Transverse colon (tissue), 4 donors: ENCODE measurements at regions not wholly inside any gene's neighbourhood (a gene's known extent, or its start where the extent isn't known, plus 50 kb on each side); places are given as distances from the start of the nearest gene placed in this dataset.
A peak's percentile ranks its signal among the peaks of the same experiment; 100 is the strongest.

Experiments
- DNase-seq: peaks from one replicate; pipeline ENCODE4 v3.0.0-alpha.2; 2019
- H3K27ac ChIP-seq, 4 donors: fragments of 200-600 bp; sonication (generic); 2 replicates each; pipeline ENCODE4 v1.5.1; 2016 to 2018; ENCODE audit warnings: inconsistent platforms in 4 of 4
- H3K27me3 ChIP-seq: fragments of 200-600 bp; sonication (generic); 2 replicates; pipeline ENCODE4 v1.5.1; 2017; ENCODE audit warnings: inconsistent platforms
- H3K36me3 ChIP-seq, 4 donors: fragments of 200-600 bp; sonication (generic); 2 replicates each; pipeline ENCODE4 v1.5.1; 2017 to 2019; ENCODE audit warnings: inconsistent platforms in 4 of 4
- H3K4me1 ChIP-seq, 4 donors: fragments of 200-600 bp; sonication (generic); 2 replicates each; pipeline ENCODE4 v1.5.1; 2017 to 2020; ENCODE audit warnings: inconsistent platforms in 4 of 4
- H3K4me3 ChIP-seq, 4 donors: fragments of 200-600 bp; sonication (generic); 1 replicate in 1 of 4; 2 replicates in 3 of 4; pipeline versions ENCODE4 v1.5.1 to v1.6.1; 2017 to 2019; ENCODE audit warnings: inconsistent platforms in 4 of 4
- H3K9me3 ChIP-seq, 2 donors: fragments of 200-600 bp; sonication (generic); 2 replicates each; pipeline ENCODE4 v1.5.1; 2017 to 2019; ENCODE audit warnings: inconsistent platforms in 2 of 2
- CTCF ChIP-seq, 5 experiments: fragments of 200-600 bp in 3 of 5; fragments of 450-650 bp in 2 of 5; sonication (generic) in 3 of 5; IDR thresholded peaks; 1 replicate in 2 of 5; 2 replicates in 3 of 5; pipeline ENCODE4 v1.5.1; 2016 to 2017; ENCODE audit warnings: antibody characterized with exemption in 5 of 5, inconsistent platforms in 3 of 5, mild to moderate bottlenecking in 2 of 5, moderate library complexity in 1 of 5
- EP300 ChIP-seq: sonication (generic); formaldehyde crosslinking; IDR thresholded peaks from one replicate; pipeline ENCODE4 v1.6.1; 2017; ENCODE audit warnings: antibody characterized with exemption, low read depth
- POLR2A ChIP-seq: fragments of 450-650 bp; IDR thresholded peaks from one replicate; pipeline ENCODE4 v1.6.1; 2016; ENCODE audit warnings: antibody characterized with exemption, mild to moderate bottlenecking, moderate library complexity
- POLR2AphosphoS5 ChIP-seq, 3 donors: sonication (generic); formaldehyde crosslinking; IDR thresholded peaks; one replicate each; pipeline ENCODE4 v1.6.1; 2016; ENCODE audit warnings: antibody characterized with exemption in 3 of 3
- WGBS, 2 donors: methylation state at CpG; one replicate each; pipeline ENCODE4 v1.1.5; 2018; ENCODE audit warnings: low coverage in 1 of 2; 5-methylcytosine and 5-hydroxymethylcytosine counted together
- in situ Hi-C, 4 donors: fragments of 200-750 bp; cut with MboI; loops; one replicate each; pipeline versions ENCODE4 v1.15.0 to v1.15.1; 2017; ENCODE audit warnings: low sequenced_read_pairs in 3 of 4, low pct_ligation_motif_present in 1 of 4, low pct_unique_long_range_greater_than_20kb in 1 of 4
- intact Hi-C: fragments of 100-400 bp; cut with DNase I; formaldehyde crosslinking; loops from one replicate; pipeline ENCODE4 v1.15.1; 2023; ENCODE audit warnings: low total_unique reads

- Histone ChIP-seq H3K9me3 (no peaks in the 10 kb centered on the region), H3K36me3 (no peaks in the 10 kb centered on the region), H3K27me3 (no peaks in the 10 kb centered on the region), H3K4me3 (no peak overlapping the region), H3K4me1 (peaks cover 3 to 38% (median 28%) of the 10 kb centered on the region in 4 donors), H3K27ac (no peak overlapping the region)
- intact Hi-C loops = no loop called here
- TF ChIP-seq CTCF (IDR thresholded peaks at IDR 0.05) (no peak), POLR2AphosphoS5 (IDR thresholded peaks at IDR 0.05) (no peak), EP300 (no peak), POLR2A (no peak)
- WGBS, 2 donors = 60 to 63% methylated on average over 2 to 6 of the region's 6 CpGs
- in situ Hi-C loops = no loop called here
- DNase-seq = no peak
Measured at GRCh38 chr3:57004229-57004628, 56.2 kb upstream of the SPATA12 start.

- in situ Hi-C loops = no loop called here
- no peak overlapping the region for H3K27ac ChIP-seq
Measured at GRCh38 chr3:57003676-57004075, 56.8 kb upstream of the SPATA12 start.

GRCh38 chr3:57001356-57001755 is 59.1 kb upstream of the SPATA12 start:
- H3K4me3 ChIP-seq = no peak overlapping the region
- intact Hi-C loops (no loop called here), in situ Hi-C loops (no loop called here)
- TF ChIP-seq EP300 = no peak
- no peak for TF ChIP-seq POLR2AphosphoS5 (IDR thresholded peaks at IDR 0.05)
- TF ChIP-seq CTCF (IDR thresholded peaks at IDR 0.05) = no peak
- TF ChIP-seq POLR2A = no peak
- H3K36me3 ChIP-seq = no peaks in the 10 kb centered on the region
- no peaks in the 10 kb centered on the region for H3K9me3 ChIP-seq
- DNase-seq = no peak
- WGBS, 2 donors = 80 to 93% methylated on average over 5 of the region's 5 CpGs
- peaks cover 6 to 34% (median 13%) of the 10 kb centered on the region in 4 donors for H3K4me1 ChIP-seq
- H3K27ac ChIP-seq = no peak overlapping the region
- H3K27me3 ChIP-seq = no peaks in the 10 kb centered on the region

More at GRCh38 chr3:57003676-57004075, 56.8 kb upstream of the SPATA12 start:
- Histone ChIP-seq H3K36me3 (no peaks in the 10 kb centered on the region), H3K4me1 (peaks cover 3 to 35% (median 24%) of the 10 kb centered on the region in 4 donors), H3K27me3 (no peaks in the 10 kb centered on the region), H3K9me3 (no peaks in the 10 kb centered on the region), H3K4me3 (no peak overlapping the region)
- 81% methylated on average over 2 of the region's 2 CpGs; no CpG with 5 or more reads in 1 of the 2 donors for WGBS, 2 donors
- intact Hi-C loops = no loop called here
- no peak for DNase-seq
- no peak for TF ChIP-seq CTCF (IDR thresholded peaks at IDR 0.05)
- TF ChIP-seq POLR2AphosphoS5 (IDR thresholded peaks at IDR 0.05) = no peak
- TF ChIP-seq EP300 = no peak
- no peak for TF ChIP-seq POLR2A

GRCh38 chr3:57000012-57000411 is 60.5 kb upstream of the SPATA12 start:
- Histone ChIP-seq H3K9me3 (no peaks in the 10 kb centered on the region), H3K36me3 (no peaks in the 10 kb centered on the region), H3K4me1 (peaks cover 6 to 35% (median 10%) of the 10 kb centered on the region in 4 donors), H3K27ac (peak overlapping the region in 1 of 4 donors; percentile 76), H3K27me3 (no peaks in the 10 kb centered on the region), H3K4me3 (no peak overlapping the region)
- no peak for DNase-seq
- in situ Hi-C loops (no loop called here), intact Hi-C loops (no loop called here)
- TF ChIP-seq POLR2A = no peak
- TF ChIP-seq CTCF (IDR thresholded peaks at IDR 0.05) = no peak
- TF ChIP-seq POLR2AphosphoS5 (IDR thresholded peaks at IDR 0.05) = no peak
- 90 to 93% methylated on average over 4 of the region's 4 CpGs for WGBS, 2 donors
